SK-N-MC (cell line): ENCODE measurements at regions not wholly inside any gene's neighbourhood (a gene's known extent, or its start where the extent isn't known, plus 50 kb on each side); places are given as distances from the start of the nearest gene placed in this dataset.

ENCODE experiments used
- EZH2 ChIP-seq: fragments of 200-600 bp; sonication (generic); IDR thresholded peaks from one replicate; pipeline ENCODE4 v1.6.1; 2017; ENCODE audit warnings: antibody characterized with exemption
- POLR2AphosphoS5 ChIP-seq: IDR thresholded peaks from 2 replicates; pipeline ENCODE4 v1.6.1; 2012; ENCODE audit warnings: mild to moderate bottlenecking, low read depth, low read length, borderline replicate concordance

DNA sequence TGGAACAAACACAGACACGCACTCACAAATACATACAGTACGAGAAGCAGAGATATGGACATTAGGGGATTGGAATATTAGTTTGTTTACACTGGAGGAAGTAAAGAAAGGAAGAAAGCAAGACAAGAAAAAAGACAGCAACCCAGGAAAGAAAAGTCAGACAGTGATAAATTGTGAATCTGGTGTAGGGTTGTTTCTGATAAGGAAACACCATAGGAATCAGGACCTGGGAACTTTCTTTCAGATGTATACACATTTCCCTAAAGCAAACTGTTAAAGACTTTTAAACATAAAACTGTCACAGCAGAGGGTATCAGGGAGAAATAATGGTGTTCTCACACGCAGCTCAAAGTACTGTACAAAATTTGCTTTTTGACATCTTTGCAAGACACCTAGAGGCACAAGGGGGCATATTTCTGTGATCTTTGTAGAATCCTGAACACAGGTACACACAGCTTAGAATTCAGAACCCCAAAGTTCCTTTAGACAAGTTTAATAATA lies 153.7 kb downstream of the TUSC7 start:
- TF ChIP-seq POLR2AphosphoS5, result no peak
- no peak for TF ChIP-seq EZH2
